SU-DHL-6 (cell line): ENCODE measurements at regions not wholly inside any gene's neighbourhood (a gene's known extent, or its start where the extent isn't known, plus 50 kb on each side); places are given as distances from the start of the nearest gene placed in this dataset.

Experiments used
- H2AFZ ChIP-seq: fragments of 200-600 bp; sonication (generic); 2 replicates; pipeline ENCODE4 v1.6.1; 2014; ENCODE audit warnings: low read depth, mild to moderate bottlenecking, moderate library complexity, mixed read lengths, antibody characterized with exemption, low read length; ENCODE audit not compliant: severe bottlenecking
- H3F3A ChIP-seq: fragments of 200-600 bp; shearing (Covaris generic); 2 replicates; pipeline ENCODE4 v1.6.0; 2016; ENCODE audit warnings: antibody characterized with exemption, mild to moderate bottlenecking; ENCODE audit not compliant: insufficient read depth
- H3K27ac ChIP-seq: fragments of 200-600 bp; sonication (generic); 2 replicates; pipeline ENCODE4 v1.5.1; 2016; ENCODE audit warnings: low read depth, mild to moderate bottlenecking, low read length, moderate library complexity, mixed read lengths
- H3K27me3 ChIP-seq: fragments of 200-600 bp; sonication (generic), shearing (Covaris generic); 2 replicates; pipeline ENCODE4 v1.6.0; 2014; ENCODE audit warnings: mild to moderate bottlenecking, low read length
- H3K36me3 ChIP-seq: fragments of 200-600 bp; sonication (generic); 2 replicates; pipeline ENCODE4 v1.6.1; 2014; ENCODE audit warnings: mild to moderate bottlenecking, low read length, mixed read lengths
- H3K4me2 ChIP-seq: fragments of 300-600, 200-600 bp; shearing (Covaris generic), sonication (generic); 2 replicates; pipeline ENCODE4 v1.6.0; 2014; ENCODE audit warnings: low read length, low read depth, mild to moderate bottlenecking; ENCODE audit not compliant: poor library complexity, severe bottlenecking
- H3K4me3 ChIP-seq: fragments of 200-600 bp; sonication (generic); 2 replicates; pipeline ENCODE4 v1.5.1; 2014; ENCODE audit warnings: antibody characterized with exemption, low read length, mild to moderate bottlenecking, mixed read lengths; ENCODE audit not compliant: insufficient read depth, poor library complexity, severe bottlenecking
- H3K79me2 ChIP-seq: fragments of 200-600 bp; sonication (generic); 2 replicates; pipeline ENCODE4 v1.6.1; 2014; ENCODE audit warnings: mild to moderate bottlenecking, low read length, moderate library complexity; ENCODE audit not compliant: insufficient read depth
- H3K9ac ChIP-seq: fragments of 200-600 bp; sonication (generic); 2 replicates; pipeline ENCODE4 v1.7.0; 2014; ENCODE audit warnings: mild to moderate bottlenecking, low read length
- H3K9me2 ChIP-seq: fragments of 200-600 bp; sonication (generic); replicated peaks from 2 replicates; pipeline ENCODE4 v1.6.1; 2014; ENCODE audit warnings: low read length; ENCODE audit not compliant: insufficient read depth
- H3K9me3 ChIP-seq: fragments of 200-600 bp; sonication (generic); 2 replicates; pipeline ENCODE4 v1.6.1; 2014; ENCODE audit warnings: low read length, mixed read lengths; ENCODE audit not compliant: insufficient read depth
- H4K20me1 ChIP-seq: fragments of 200-600 bp; sonication (generic); 2 replicates; pipeline ENCODE4 v1.6.1; 2014; ENCODE audit warnings: low read depth, mild to moderate bottlenecking, antibody characterized with exemption, low read length, moderate library complexity, mixed read lengths
- CTCF ChIP-seq: fragments of 200-600 bp; sonication (generic); IDR thresholded peaks from one replicate; pipeline ENCODE4 v1.5.1; 2017; ENCODE audit warnings: antibody characterized with exemption, mild to moderate bottlenecking, low read length, moderate library complexity; ENCODE audit not compliant: insufficient read depth, poor library complexity, severe bottlenecking
- EZH2phosphoT487 ChIP-seq: fragments of 200-600 bp; sonication (generic), shearing (Covaris generic); conservative IDR thresholded peaks from 2 replicates; pipeline ENCODE4 v1.6.1; 2018; ENCODE audit warnings: mild to moderate bottlenecking, antibody characterized with exemption, low read length, moderate library complexity, mixed read lengths

- Histone ChIP-seq H3K9me2 (no peaks in the 10 kb centered on the region), H3K4me3 (no peak overlapping the region), H2AFZ (no peak overlapping the region), H3K9ac (no peak overlapping the region), H3K79me2 (no peaks in the 10 kb centered on the region), H3K9me3 (no peaks in the 10 kb centered on the region), H3K27ac (no peak overlapping the region), H3K36me3 (no peaks in the 10 kb centered on the region), H4K20me1 (no peaks in the 10 kb centered on the region), H3F3A (no peaks in the 10 kb centered on the region), H3K4me2 (no peak overlapping the region), H3K27me3 (0 out of 2 replicates have a peak, but pooled peaks cover 2% of the 10 kb centered on the region)
- no peak for TF ChIP-seq EZH2phosphoT487
- TF ChIP-seq CTCF: no peak
Measured at GRCh38 chr6:3566812-3567211, 110.0 kb upstream of the SLC22A23 start.

- H3K9me2 ChIP-seq: no peaks in the 10 kb centered on the region
- no peaks in the 10 kb centered on the region for H3K79me2 ChIP-seq
- H3K27ac ChIP-seq: no peak overlapping the region
- peaks cover 6% of the 10 kb centered on the region; the same call in 1 of the 2 replicates for H3K27me3 ChIP-seq
- H3K4me3 ChIP-seq: no peak overlapping the region
- no peak overlapping the region for H2AFZ ChIP-seq
- no peaks in the 10 kb centered on the region for H4K20me1 ChIP-seq
- no peaks in the 10 kb centered on the region for H3F3A ChIP-seq
- no peak overlapping the region for H3K9ac ChIP-seq
- no peak overlapping the region for H3K4me2 ChIP-seq
- no peaks in the 10 kb centered on the region for H3K9me3 ChIP-seq
- no peaks in the 10 kb centered on the region for H3K36me3 ChIP-seq
- no peak for TF ChIP-seq EZH2phosphoT487
- TF ChIP-seq CTCF: no peak
Measured at GRCh38 chr6:3565291-3565690, 108.4 kb upstream of the SLC22A23 start.

GRCh38 chr6:3561725-3562124 lies 104.9 kb upstream of the SLC22A23 start:
- no peaks in the 10 kb centered on the region for H3K9me3 ChIP-seq
- no peaks in the 10 kb centered on the region for H3K36me3 ChIP-seq
- H3F3A ChIP-seq: no peaks in the 10 kb centered on the region
- H3K9ac ChIP-seq: no peak overlapping the region
- H4K20me1 ChIP-seq: no peaks in the 10 kb centered on the region
- no peak overlapping the region for H3K4me3 ChIP-seq
- no peaks in the 10 kb centered on the region for H3K9me2 ChIP-seq
- H2AFZ ChIP-seq: no peak overlapping the region
- TF ChIP-seq CTCF (no peak), EZH2phosphoT487 (no peak)
- peaks cover 4% of the 10 kb centered on the region; the same call in 1 of the 2 replicates for H3K27me3 ChIP-seq
- no peak overlapping the region for H3K27ac ChIP-seq
- no peaks in the 10 kb centered on the region for H3K79me2 ChIP-seq
- H3K4me2 ChIP-seq: no peak overlapping the region

GRCh38 chr6:3560211-3560610 lies 103.4 kb upstream of the SLC22A23 start:
- no peak overlapping the region for H3K4me2 ChIP-seq
- H3K4me3 ChIP-seq: no peak overlapping the region
- no peak for TF ChIP-seq EZH2phosphoT487
- no peak for TF ChIP-seq CTCF
- H3K9ac ChIP-seq: no peak overlapping the region
- H3K9me3 ChIP-seq: no peaks in the 10 kb centered on the region
- no peaks in the 10 kb centered on the region for H4K20me1 ChIP-seq
- H3K79me2 ChIP-seq: no peaks in the 10 kb centered on the region
- no peak overlapping the region for H2AFZ ChIP-seq
- H3K27me3 ChIP-seq: peaks cover 4% of the 10 kb centered on the region; the same call in 1 of the 2 replicates
- no peaks in the 10 kb centered on the region for H3K36me3 ChIP-seq
- H3K27ac ChIP-seq: no peak overlapping the region
- no peaks in the 10 kb centered on the region for H3F3A ChIP-seq
- no peaks in the 10 kb centered on the region for H3K9me2 ChIP-seq
